ENCODE measurements at regions not wholly inside any gene's neighbourhood (a gene's known extent, or its start where the extent isn't known, plus 50 kb on each side); places are given as distances from the start of the nearest gene placed in this dataset.

DNA sequence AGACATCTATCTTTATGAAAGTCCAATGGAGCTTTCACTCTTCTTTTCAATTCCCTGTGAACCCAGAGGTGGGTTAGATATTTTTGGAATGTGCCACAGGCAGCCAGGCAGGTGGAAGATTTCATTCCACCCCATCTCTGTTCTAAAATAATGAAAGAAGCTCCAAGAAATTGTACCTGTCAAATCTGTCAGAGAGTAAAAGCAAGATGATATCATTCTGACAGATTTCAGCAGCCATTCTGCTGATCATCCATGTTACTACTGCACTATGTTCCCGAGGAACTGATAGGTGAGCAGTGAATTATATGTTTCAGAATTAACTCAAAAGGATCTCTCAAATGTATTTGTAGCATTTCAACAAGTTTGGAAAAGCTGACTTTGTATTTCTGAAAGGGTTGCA lies 339.5 kb upstream of the SPANXN4 start:
- TF ChIP-seq, protein P1, sequence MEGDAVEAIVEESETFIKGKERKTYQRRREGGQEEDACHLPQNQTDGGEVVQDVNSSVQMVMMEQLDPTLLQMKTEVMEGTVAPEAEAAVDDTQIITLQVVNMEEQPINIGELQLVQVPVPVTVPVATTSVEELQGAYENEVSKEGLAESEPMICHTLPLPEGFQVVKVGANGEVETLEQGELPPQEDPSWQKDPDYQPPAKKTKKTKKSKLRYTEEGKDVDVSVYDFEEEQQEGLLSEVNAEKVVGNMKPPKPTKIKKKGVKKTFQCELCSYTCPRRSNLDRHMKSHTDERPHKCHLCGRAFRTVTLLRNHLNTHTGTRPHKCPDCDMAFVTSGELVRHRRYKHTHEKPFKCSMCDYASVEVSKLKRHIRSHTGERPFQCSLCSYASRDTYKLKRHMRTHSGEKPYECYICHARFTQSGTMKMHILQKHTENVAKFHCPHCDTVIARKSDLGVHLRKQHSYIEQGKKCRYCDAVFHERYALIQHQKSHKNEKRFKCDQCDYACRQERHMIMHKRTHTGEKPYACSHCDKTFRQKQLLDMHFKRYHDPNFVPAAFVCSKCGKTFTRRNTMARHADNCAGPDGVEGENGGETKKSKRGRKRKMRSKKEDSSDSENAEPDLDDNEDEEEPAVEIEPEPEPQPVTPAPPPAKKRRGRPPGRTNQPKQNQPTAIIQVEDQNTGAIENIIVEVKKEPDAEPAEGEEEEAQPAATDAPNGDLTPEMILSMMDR (IDR thresholded peaks at IDR 0.05), result no peak
- TF ChIP-seq, protein P2, sequence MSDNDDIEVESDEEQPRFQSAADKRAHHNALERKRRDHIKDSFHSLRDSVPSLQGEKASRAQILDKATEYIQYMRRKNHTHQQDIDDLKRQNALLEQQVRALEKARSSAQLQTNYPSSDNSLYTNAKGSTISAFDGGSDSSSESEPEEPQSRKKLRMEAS (IDR thresholded peaks at IDR 0.05), result no peak
- TF ChIP-seq CHD2 (IDR thresholded peaks at IDR 0.05; ENCODE audit: low read length, partially characterized antibody), result no peak
- no peak for TF ChIP-seq EP300 (IDR thresholded peaks at IDR 0.05)
- no peak for TF ChIP-seq RFX5 (IDR thresholded peaks at IDR 0.05)
- TF ChIP-seq POLR2A (IDR thresholded peaks at IDR 0.05; ENCODE audit: low read length), result no peak
- no peak for TF ChIP-seq RCOR1 (IDR thresholded peaks at IDR 0.05; ENCODE audit: low read depth, low read length)
- TF ChIP-seq, protein P3, sequence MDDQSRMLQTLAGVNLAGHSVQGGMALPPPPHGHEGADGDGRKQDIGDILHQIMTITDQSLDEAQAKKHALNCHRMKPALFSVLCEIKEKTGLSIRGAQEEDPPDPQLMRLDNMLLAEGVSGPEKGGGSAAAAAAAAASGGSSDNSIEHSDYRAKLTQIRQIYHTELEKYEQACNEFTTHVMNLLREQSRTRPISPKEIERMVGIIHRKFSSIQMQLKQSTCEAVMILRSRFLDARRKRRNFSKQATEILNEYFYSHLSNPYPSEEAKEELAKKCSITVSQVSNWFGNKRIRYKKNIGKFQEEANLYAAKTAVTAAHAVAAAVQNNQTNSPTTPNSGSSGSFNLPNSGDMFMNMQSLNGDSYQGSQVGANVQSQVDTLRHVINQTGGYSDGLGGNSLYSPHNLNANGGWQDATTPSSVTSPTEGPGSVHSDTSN (IDR thresholded peaks at IDR 0.05), result no peak
- TF ChIP-seq FOSL2 (IDR thresholded peaks at IDR 0.05), result no peak
- TF ChIP-seq FOSL2 (CRISPR knock-in tag; IDR thresholded peaks at IDR 0.05), result no peak
- TF ChIP-seq, protein P4, sequence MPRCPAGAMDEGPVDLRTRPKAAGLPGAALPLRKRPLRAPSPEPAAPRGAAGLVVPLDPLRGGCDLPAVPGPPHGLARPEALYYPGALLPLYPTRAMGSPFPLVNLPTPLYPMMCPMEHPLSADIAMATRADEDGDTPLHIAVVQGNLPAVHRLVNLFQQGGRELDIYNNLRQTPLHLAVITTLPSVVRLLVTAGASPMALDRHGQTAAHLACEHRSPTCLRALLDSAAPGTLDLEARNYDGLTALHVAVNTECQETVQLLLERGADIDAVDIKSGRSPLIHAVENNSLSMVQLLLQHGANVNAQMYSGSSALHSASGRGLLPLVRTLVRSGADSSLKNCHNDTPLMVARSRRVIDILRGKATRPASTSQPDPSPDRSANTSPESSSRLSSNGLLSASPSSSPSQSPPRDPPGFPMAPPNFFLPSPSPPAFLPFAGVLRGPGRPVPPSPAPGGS (IDR thresholded peaks at IDR 0.05), result no peak
- TF ChIP-seq, protein P5, sequence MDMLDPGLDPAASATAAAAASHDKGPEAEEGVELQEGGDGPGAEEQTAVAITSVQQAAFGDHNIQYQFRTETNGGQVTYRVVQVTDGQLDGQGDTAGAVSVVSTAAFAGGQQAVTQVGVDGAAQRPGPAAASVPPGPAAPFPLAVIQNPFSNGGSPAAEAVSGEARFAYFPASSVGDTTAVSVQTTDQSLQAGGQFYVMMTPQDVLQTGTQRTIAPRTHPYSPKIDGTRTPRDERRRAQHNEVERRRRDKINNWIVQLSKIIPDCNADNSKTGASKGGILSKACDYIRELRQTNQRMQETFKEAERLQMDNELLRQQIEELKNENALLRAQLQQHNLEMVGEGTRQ (IDR thresholded peaks at IDR 0.05), result no peak
- no peak for TF ChIP-seq RAD21 (conservative IDR thresholded peaks at IDR 0.05 in 1 of 2, IDR thresholded peaks at IDR 0.05 in 1 of 2)
- TF ChIP-seq JUNB (IDR thresholded peaks at IDR 0.05), result no peak

Data from A549 (cell line).